ENCODE measurements at regions not wholly inside any gene's neighbourhood (a gene's known extent, or its start where the extent isn't known, plus 50 kb on each side); places are given as distances from the start of the nearest gene placed in this dataset.

- POLR2A ChIA-PET (ENCODE audit: unreplicated experiment), result no interaction called here
- BruUV-seq (replicated peaks), result no TSS peak
Observed at GRCh38 chr13:21998279-21998990, 327.6 kb downstream of the FGF9 start.

GRCh38 chr13:21999666-22000065 lies 328.8 kb downstream of the FGF9 start:
- Histone ChIP-seq H4K20me1 (ENCODE audit: insufficient read depth) (no peaks in the 10 kb centered on the region), H2AFZ (no peak overlapping the region), H3K27me3 (ENCODE audit: insufficient read depth, low read depth) (peaks cover 64% of the 10 kb centered on the region), H3K4me1 (replicated peaks; ENCODE audit: insufficient read depth) (no peaks in the 10 kb centered on the region), H3K36me3 (ENCODE audit: low read depth) (no peaks in the 10 kb centered on the region), H3K79me2 (ENCODE audit: low read depth) (no peaks in the 10 kb centered on the region), H3K27ac (no peak overlapping the region), H3K4me2 (no peak overlapping the region), H3F3A (ENCODE audit: insufficient read depth, low read depth) (no peaks in the 10 kb centered on the region), H3K4me3 (no peak overlapping the region), H3K9me3 (ENCODE audit: insufficient read depth, low read depth) (no peaks in the 10 kb centered on the region), H3K9me2 (ENCODE audit: insufficient read depth) (no peaks in the 10 kb centered on the region)
- POLR2A ChIA-PET (ENCODE audit: unreplicated experiment), result no interaction called here
- no peak for TF ChIP-seq CTCF (conservative IDR thresholded peaks at IDR 0.05)
- no peak for TF ChIP-seq EZH2 (IDR thresholded peaks at IDR 0.05; ENCODE audit: low read depth)
- intact Hi-C loops (cut with micrococcal nuclease; ENCODE audit: unreplicated experiment), result no loop called here
- BruUV-seq (replicated peaks), result no TSS peak
- CTCF ChIA-PET, result no interaction called here
- DNase-seq, result no peak

More at GRCh38 chr13:21998279-21998990, 327.6 kb downstream of the FGF9 start:
- Histone ChIP-seq H3F3A (ENCODE audit: insufficient read depth, low read depth) (no peaks in the 10 kb centered on the region), H3K4me2 (no peak overlapping the region), H3K4me1 (replicated peaks; ENCODE audit: insufficient read depth) (no peaks in the 10 kb centered on the region), H3K27ac (no peak overlapping the region), H3K4me3 (no peak overlapping the region), H3K36me3 (ENCODE audit: low read depth) (no peaks in the 10 kb centered on the region), H3K9me3 (ENCODE audit: insufficient read depth, low read depth) (no peaks in the 10 kb centered on the region), H3K27me3 (ENCODE audit: insufficient read depth, low read depth) (peaks cover 52% of the 10 kb centered on the region), H3K9me2 (ENCODE audit: insufficient read depth) (no peaks in the 10 kb centered on the region), H3K79me2 (ENCODE audit: low read depth) (no peaks in the 10 kb centered on the region), H2AFZ (no peak overlapping the region), H4K20me1 (ENCODE audit: insufficient read depth) (no peaks in the 10 kb centered on the region)
- no peak for TF ChIP-seq EZH2 (IDR thresholded peaks at IDR 0.05; ENCODE audit: low read depth)
- no peak for TF ChIP-seq CTCF (conservative IDR thresholded peaks at IDR 0.05)
- CTCF ChIA-PET, result no interaction called here
- intact Hi-C loops (cut with micrococcal nuclease; ENCODE audit: unreplicated experiment), result no loop called here
- no peak for DNase-seq

GRCh38 chr13:22000191-22000590 lies 329.3 kb downstream of the FGF9 start:
- no peaks in the 10 kb centered on the region for H3K79me2 ChIP-seq (ENCODE audit: low read depth)
- intact Hi-C loops (cut with micrococcal nuclease; ENCODE audit: unreplicated experiment), result no loop called here
- DNase-seq, result no peak
- peaks cover 66% of the 10 kb centered on the region for H3K27me3 ChIP-seq (ENCODE audit: insufficient read depth, low read depth)
- H3F3A ChIP-seq (ENCODE audit: insufficient read depth, low read depth), result no peaks in the 10 kb centered on the region
- no peaks in the 10 kb centered on the region for H3K36me3 ChIP-seq (ENCODE audit: low read depth)
- H3K4me3 ChIP-seq, result no peak overlapping the region
- H4K20me1 ChIP-seq (ENCODE audit: insufficient read depth), result no peaks in the 10 kb centered on the region
- H3K9me3 ChIP-seq (ENCODE audit: insufficient read depth, low read depth), result no peaks in the 10 kb centered on the region
- ChIA-PET CTCF (no interaction called here), POLR2A (ENCODE audit: unreplicated experiment) (no interaction called here)
- no peak overlapping the region for H3K27ac ChIP-seq
- H3K4me1 ChIP-seq (replicated peaks; ENCODE audit: insufficient read depth), result no peaks in the 10 kb centered on the region
- H2AFZ ChIP-seq, result no peak overlapping the region
- no peaks in the 10 kb centered on the region for H3K9me2 ChIP-seq (ENCODE audit: insufficient read depth)
- no peak overlapping the region for H3K4me2 ChIP-seq
- TF ChIP-seq CTCF (conservative IDR thresholded peaks at IDR 0.05), result no peak
- no peak for TF ChIP-seq EZH2 (IDR thresholded peaks at IDR 0.05; ENCODE audit: low read depth)
- no TSS peak for BruUV-seq (replicated peaks)
